ENCODE measurements at regions not wholly inside any gene's neighbourhood (a gene's known extent, or its start where the extent isn't known, plus 50 kb on each side); places are given as distances from the start of the nearest gene placed in this dataset.

GRCh38 chr11:97974798-97975498 is 1045.8 kb upstream of the CNTN5 start:
- in situ Hi-C loops (cut with MboI; ENCODE audit: low pct_ligation_motif_present in 1 of 4, low pct_unique_long_range_greater_than_20kb in 1 of 4, low sequenced_read_pairs in 3 of 4) (no loop called here), intact Hi-C loops (cut with DNase I; ENCODE audit: low total_unique reads) (no loop called here)
- H3K4me1 ChIP-seq, result no peaks in the 10 kb centered on the region
- no peaks in the 10 kb centered on the region for H3K9me3 ChIP-seq
- TF ChIP-seq EP300 (IDR thresholded peaks at IDR 0.05; ENCODE audit: low read depth) (no peak), CTCF (IDR thresholded peaks at IDR 0.05) (no peak), POLR2A (IDR thresholded peaks at IDR 0.05) (no peak), POLR2AphosphoS5 (IDR thresholded peaks at IDR 0.05) (no peak)
- H3K36me3 ChIP-seq, result no peaks in the 10 kb centered on the region
- no peaks in the 10 kb centered on the region for H3K27me3 ChIP-seq
- no peak overlapping the region for H3K4me3 ChIP-seq
- no peak overlapping the region for H3K27ac ChIP-seq
- DNase-seq, result no peak
- WGBS, 2 donors (ENCODE audit: low coverage in 1 of 2), result 20% methylated on average over 1 of the region's 1 CpG; no CpG with 5 or more reads in 1 of the 2 donors

GRCh38 chr11:97977726-97978125 is 1043.0 kb upstream of the CNTN5 start:
- in situ Hi-C loops (cut with MboI; ENCODE audit: low pct_ligation_motif_present in 1 of 4, low pct_unique_long_range_greater_than_20kb in 1 of 4, low sequenced_read_pairs in 3 of 4) (no loop called here), intact Hi-C loops (cut with DNase I; ENCODE audit: low total_unique reads) (no loop called here)
- Histone ChIP-seq H3K4me1 (no peaks in the 10 kb centered on the region), H3K27ac (no peak overlapping the region), H3K4me3 (no peak overlapping the region), H3K36me3 (no peaks in the 10 kb centered on the region), H3K9me3 (no peaks in the 10 kb centered on the region), H3K27me3 (no peaks in the 10 kb centered on the region)
- WGBS, 2 donors (ENCODE audit: low coverage in 1 of 2), result 50 to 54% methylated on average over 1 of the region's 1 CpG
- no peak for DNase-seq
- TF ChIP-seq POLR2AphosphoS5 (IDR thresholded peaks at IDR 0.05), result no peak
- TF ChIP-seq CTCF (IDR thresholded peaks at IDR 0.05), result no peak
- TF ChIP-seq POLR2A (IDR thresholded peaks at IDR 0.05), result no peak
- TF ChIP-seq EP300 (IDR thresholded peaks at IDR 0.05; ENCODE audit: low read depth), result no peak

GRCh38 chr11:97979741-97980140 is 1041.0 kb upstream of the CNTN5 start:
- intact Hi-C loops (cut with DNase I; ENCODE audit: low total_unique reads) (no loop called here), in situ Hi-C loops (cut with MboI; ENCODE audit: low pct_ligation_motif_present in 1 of 4, low pct_unique_long_range_greater_than_20kb in 1 of 4, low sequenced_read_pairs in 3 of 4) (no loop called here)

GRCh38 chr11:97982512-97982911 is 1038.2 kb upstream of the CNTN5 start:
- no peak for TF ChIP-seq POLR2A (IDR thresholded peaks at IDR 0.05)
- TF ChIP-seq EP300 (IDR thresholded peaks at IDR 0.05; ENCODE audit: low read depth), result no peak
- no peak for TF ChIP-seq POLR2AphosphoS5 (IDR thresholded peaks at IDR 0.05)
- TF ChIP-seq CTCF (IDR thresholded peaks at IDR 0.05), result no peak
- DNase-seq, result no peak
- H3K4me3 ChIP-seq, result no peak overlapping the region
- H3K36me3 ChIP-seq, result no peaks in the 10 kb centered on the region
- no peak overlapping the region for H3K27ac ChIP-seq
- WGBS, 2 donors (ENCODE audit: low coverage in 1 of 2), result 87 to 97% methylated on average over 3 to 6 of the region's 6 CpGs
- in situ Hi-C loops (cut with MboI; ENCODE audit: low pct_ligation_motif_present in 1 of 4, low pct_unique_long_range_greater_than_20kb in 1 of 4, low sequenced_read_pairs in 3 of 4) (no loop called here), intact Hi-C loops (cut with DNase I; ENCODE audit: low total_unique reads) (no loop called here)
- H3K27me3 ChIP-seq, result no peaks in the 10 kb centered on the region
- H3K9me3 ChIP-seq, result no peaks in the 10 kb centered on the region
- no peaks in the 10 kb centered on the region for H3K4me1 ChIP-seq

More at GRCh38 chr11:97979741-97980140, 1041.0 kb upstream of the CNTN5 start:
- TF ChIP-seq EP300 (IDR thresholded peaks at IDR 0.05; ENCODE audit: low read depth), result no peak
- TF ChIP-seq POLR2AphosphoS5 (IDR thresholded peaks at IDR 0.05), result no peak
- 84 to 85% methylated on average over 2 of the region's 2 CpGs for WGBS, 2 donors (ENCODE audit: low coverage in 1 of 2)
- Histone ChIP-seq H3K36me3 (no peaks in the 10 kb centered on the region), H3K27ac (no peak overlapping the region), H3K4me3 (no peak overlapping the region), H3K27me3 (no peaks in the 10 kb centered on the region), H3K4me1 (no peaks in the 10 kb centered on the region), H3K9me3 (no peaks in the 10 kb centered on the region)
- no peak for DNase-seq

GRCh38 chr11:97989121-97989520 is 1031.6 kb upstream of the CNTN5 start:
- no peaks in the 10 kb centered on the region for H3K9me3 ChIP-seq
- WGBS, 2 donors (ENCODE audit: low coverage in 1 of 2), result 91 to 100% methylated on average over 2 of the region's 2 CpGs
- in situ Hi-C loops (cut with MboI; ENCODE audit: low pct_ligation_motif_present in 1 of 4, low pct_unique_long_range_greater_than_20kb in 1 of 4, low sequenced_read_pairs in 3 of 4), result no loop called here
- intact Hi-C loops (cut with DNase I; ENCODE audit: low total_unique reads), result no loop called here
- H3K4me3 ChIP-seq, result no peak overlapping the region
- no peak for DNase-seq
- no peaks in the 10 kb centered on the region for H3K36me3 ChIP-seq
- TF ChIP-seq POLR2A (IDR thresholded peaks at IDR 0.05), result no peak
- TF ChIP-seq POLR2AphosphoS5 (IDR thresholded peaks at IDR 0.05), result no peak
- TF ChIP-seq CTCF (IDR thresholded peaks at IDR 0.05), result no peak
- TF ChIP-seq EP300 (IDR thresholded peaks at IDR 0.05; ENCODE audit: low read depth), result no peak
- H3K27ac ChIP-seq, result no peak overlapping the region
- H3K4me1 ChIP-seq, result no peaks in the 10 kb centered on the region
- no peaks in the 10 kb centered on the region for H3K27me3 ChIP-seq
